AG08395 (cell line): ENCODE measurements at regions not wholly inside any gene's neighbourhood (a gene's known extent, or its start where the extent isn't known, plus 50 kb on each side); places are given as distances from the start of the nearest gene placed in this dataset.
A peak's percentile ranks its signal among the peaks of the same experiment; 100 is the strongest.

Experiments used
- DNase-seq: peaks from one replicate; pipeline ENCODE4 v3.0.0; 2012; ENCODE audit warnings: mixed read lengths, low spot score

DNA sequence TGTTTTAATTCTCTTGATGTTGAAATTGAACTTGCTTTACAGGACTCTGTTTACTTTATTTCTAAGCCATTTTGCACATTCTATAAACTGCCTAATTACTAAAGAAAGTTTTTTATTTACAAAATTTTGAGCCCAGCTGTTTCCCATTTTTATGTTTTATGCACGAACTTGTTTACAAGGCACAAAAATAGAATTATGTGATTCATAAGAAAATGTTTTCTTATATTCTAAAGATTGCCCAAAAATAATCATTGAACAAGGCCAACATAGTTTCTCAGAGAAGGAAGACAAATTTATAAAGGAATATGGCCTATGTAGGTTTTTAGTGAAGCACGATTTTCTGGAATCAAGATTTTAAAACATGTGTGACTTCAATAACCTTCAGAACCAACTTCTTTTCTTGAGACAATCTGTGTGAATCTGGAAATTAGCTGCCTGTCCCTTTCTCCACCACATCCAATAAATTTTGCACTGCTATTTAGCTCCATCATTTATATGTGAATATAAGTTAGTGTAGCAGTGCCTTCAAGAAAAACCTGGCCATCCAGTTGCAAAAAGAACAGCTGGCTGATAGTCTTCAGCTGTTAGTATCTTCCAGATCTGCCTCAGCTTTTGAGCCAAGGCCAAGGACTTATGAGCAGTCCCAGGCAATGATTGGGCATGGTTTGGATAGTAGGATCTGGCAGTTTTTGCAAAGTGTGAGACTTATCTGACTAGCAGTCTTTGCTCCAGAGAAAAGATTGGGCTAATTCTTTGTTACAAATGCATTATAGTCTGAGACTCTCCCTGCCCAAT lies 253.2 kb upstream of the COL3A1 start:
- no peak for DNase-seq

DNA sequence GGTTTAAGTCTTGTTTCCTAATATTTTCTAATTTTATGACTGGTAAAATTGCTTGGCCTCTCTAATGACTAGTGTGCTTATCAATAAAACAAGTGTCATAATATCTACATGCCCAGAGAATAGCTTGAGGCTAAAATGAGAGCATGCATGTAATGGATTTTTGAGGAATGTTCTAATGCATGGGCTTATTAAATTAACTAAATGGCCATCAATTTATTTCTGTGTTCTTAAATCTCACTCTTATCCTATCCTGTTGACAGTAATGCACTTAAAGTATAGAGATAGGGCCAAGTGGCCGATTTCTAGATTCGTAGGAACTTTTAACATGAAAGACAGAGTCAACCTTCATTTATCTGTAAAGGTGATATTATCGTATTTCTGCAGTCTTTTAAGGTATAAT lies 252.4 kb upstream of the COL3A1 start:
- no peak for DNase-seq

DNA sequence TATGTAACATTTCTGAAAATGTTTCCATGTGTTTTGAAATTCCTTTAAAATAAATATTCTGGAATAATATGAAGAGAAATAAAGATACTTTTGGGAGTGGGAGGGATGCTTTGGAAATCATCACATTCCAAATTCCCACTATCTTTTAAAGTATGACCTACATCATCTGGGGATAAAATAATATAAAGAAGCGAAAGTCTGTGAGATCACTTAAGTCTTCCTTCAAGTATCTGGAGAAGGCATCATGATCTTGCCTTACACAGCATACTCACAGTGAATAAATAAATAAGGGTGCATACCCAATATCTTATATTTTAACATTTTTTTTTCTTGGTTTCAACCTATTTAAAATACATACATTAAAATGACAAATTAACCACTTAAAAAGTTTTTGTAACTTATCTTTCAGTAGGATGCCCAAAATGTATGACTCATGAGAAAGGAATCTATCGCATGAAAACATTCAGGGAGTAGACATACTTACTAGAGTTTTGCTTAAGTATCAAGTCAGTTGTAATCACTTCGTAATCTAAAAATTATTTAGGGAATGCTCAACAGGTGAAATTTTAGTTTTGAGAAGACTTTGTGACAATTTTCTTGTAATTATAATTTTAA lies 248.3 kb upstream of the COL3A1 start:
- DNase-seq, result no peak

DNA sequence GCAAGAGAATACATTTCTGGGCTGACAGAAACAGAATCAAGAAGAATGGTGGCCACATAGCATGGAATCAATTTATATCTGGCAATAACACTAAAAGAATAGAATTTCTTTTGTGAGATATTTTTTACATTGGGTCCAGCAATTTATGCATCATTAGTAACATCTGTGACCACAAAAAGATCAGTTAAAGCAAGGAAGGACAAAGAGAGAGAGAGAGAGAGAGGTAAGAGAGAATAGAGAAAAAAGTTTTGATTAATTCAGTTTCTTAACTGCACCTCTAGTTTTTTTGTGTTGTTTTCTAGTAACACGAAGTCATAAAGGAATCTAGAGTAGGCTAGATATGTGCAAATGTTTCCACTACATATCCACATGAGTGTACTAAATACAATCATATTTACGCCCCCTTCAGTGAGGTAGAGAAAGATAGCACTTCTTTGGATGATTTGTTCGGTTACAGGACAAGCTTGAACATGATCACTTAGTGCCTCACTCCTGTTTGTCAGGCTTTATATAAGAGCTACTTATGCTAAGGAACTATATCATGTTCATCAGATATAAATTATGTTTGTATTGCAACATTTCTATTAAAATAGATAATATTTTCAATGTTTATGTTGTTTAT lies 247.4 kb upstream of the COL3A1 start:
- no peak for DNase-seq

DNA sequence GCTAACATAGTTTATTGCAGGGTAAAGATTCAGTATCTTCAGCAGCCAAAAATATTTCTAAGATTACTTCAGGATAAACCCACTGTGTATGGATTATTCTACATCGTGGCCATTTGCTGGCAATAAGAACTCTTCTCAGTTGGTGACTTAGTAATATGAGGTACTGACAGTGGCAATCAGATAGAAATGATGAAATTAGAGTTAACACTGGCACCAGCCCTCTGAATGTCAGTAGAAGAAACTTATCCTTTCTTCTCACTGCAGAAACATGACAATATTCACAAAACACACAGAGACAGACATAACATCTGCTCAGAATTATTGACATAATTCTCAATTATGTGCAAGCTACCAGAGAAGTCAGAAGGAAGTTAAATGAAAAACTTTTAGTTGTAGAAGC lies 246.3 kb upstream of the COL3A1 start:
- no peak for DNase-seq

DNA sequence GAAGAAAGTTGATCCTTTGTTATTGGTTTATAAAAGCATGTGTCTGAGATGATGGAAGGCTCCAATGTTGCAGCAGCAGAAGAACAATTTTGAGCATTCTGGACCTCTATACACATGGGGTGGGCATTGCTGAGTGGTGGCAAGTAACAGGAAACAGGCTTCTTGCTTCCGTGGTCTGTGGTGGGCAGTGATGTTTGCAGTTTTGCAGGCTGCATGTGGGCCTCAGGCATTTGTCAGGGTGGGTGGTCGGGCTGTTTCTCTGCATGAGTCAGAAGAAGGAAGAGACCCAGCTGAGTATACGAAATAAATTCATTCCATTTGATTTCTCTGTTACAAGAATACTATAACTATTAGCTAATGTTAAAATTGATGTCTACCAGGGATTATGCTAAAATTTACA lies 239.5 kb upstream of the COL3A1 start:
- DNase-seq, result no peak

DNA sequence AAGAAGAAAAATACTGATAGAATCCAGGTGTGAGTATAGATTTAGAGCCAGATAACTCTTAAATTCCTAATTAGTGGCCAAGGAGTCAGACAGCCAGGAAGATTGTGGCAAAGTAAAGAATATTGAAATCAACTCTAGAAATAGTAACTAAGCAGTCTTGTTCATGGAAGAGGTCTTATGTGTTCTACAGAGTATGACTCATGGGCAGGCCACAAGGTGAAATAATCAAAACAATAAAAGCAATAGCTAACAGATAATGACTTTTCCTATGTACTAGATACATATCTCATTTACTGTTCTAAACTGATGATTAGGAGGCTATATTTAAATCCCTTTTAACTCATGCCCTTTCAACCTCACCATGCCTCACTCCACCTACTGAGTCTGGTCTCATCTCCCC lies 227.4 kb upstream of the COL3A1 start:
- no peak for DNase-seq

DNA sequence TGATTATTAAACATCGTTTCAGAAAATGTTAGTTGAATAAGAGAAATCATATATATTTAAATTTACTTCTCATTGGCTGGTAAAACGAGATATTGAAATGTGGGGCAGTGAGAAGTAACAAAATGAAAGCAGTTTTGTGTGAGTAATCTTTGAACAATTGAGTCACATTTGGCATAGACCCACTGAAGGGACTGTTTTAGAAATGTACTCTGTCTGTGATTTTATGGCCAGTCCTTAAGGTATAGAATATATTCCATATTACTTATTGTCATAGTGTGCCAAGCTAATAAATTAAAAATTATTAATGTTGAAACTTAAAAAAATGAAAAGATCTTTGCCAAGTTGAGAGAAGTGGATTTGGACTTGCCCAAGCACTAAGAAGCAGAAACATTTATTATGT lies 222.4 kb upstream of the COL3A1 start:
- DNase-seq, result no peak

DNA sequence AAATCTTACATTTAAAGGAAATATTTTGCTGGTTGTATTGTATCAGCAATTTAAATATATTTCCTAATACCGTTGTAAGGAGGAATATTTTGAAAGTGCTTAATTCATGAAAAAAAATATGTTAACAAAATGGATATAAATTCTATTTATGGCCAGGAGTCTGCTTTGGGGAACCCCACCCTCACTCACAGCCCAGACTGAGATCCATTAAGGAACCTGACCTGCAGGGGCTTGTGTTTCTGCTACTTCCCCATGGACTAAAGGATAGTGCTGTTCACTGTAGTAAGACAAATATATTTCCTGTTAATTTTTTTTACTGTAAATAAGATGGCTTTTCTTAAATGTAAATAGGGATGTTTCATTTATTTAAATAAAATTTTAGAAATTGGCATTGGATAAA lies 221.9 kb upstream of the COL3A1 start:
- no peak for DNase-seq

DNA sequence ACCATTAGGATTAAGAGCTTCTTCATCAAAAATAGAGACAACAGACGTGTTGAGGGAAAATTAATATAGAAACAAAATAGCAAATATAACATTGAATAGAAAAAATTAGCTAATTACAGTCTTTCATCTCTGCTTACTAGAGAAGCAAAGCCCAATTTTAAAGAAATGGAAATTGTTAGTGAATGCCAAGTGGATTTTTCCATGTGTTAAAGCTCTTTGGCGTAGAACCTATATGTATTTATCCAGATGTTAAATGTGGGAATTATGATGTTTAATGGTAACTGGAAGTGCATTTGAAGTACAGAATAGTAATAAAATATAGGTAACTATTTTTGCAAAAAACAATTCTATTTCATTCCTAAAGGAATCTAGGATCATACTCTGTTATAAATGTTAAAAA lies 212.0 kb upstream of the COL3A1 start:
- no peak for DNase-seq

DNA sequence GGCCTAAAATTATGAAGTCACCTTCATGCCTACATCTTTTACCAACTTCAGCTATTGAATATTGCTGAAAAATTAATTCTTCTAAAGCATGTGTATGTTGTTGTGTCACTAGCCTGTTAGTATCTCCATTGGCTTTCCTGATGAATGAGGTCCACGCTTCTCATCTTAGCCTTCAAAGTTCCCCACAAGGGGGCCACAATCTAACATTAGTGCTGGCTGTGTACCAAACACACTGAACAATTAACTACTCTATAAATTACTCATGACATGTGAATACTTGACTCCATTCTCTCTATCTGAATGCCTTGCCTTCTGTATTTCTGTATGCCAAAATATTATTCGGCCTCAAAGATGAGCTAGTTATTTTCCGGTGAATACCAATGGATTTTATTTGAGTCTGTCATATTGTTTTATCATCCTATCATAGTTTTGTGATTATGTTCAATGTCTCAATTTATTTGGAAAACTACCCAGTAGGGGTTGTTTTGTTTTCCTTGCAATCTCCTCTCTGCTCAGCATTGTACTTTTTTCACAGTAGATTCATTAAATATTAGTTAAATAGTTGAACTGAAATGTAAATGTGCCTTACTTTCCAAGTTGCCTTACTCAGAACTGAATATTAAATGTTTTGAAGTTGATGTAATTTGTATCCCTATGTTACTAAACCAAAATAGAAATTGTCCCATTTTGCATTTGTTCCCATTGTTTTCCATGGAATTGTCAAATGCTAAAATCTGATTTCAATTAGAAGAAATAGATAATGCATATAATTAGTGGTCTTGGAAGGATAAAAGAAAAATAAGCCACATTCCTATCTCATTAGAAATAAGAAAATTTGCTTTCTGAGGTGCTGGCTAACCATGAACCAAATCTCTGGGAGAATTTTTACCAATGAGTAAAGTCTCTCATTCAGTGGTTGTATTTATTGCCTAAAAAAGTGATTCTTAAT lies 208.4 kb upstream of the COL3A1 start:
- peak; percentile 14 for DNase-seq

DNA sequence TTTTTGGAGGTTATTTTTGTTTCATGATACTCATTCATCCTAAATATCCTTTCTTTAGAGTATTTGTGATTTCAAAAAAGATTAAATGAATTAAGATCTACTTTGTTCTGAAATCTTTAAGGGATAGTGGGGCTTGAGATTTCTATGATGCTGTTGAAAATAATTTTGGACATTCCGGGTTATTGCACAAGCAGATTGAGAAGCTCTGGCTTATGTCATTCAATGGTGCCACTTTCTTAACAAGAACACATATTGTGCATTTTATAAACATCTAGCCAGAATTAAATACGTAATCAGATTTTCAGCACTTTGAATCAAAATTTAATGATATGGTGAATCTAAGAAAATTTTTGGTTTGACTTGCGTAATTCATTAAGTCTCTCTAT lies 207.7 kb upstream of the COL3A1 start:
- no peak for DNase-seq

DNA sequence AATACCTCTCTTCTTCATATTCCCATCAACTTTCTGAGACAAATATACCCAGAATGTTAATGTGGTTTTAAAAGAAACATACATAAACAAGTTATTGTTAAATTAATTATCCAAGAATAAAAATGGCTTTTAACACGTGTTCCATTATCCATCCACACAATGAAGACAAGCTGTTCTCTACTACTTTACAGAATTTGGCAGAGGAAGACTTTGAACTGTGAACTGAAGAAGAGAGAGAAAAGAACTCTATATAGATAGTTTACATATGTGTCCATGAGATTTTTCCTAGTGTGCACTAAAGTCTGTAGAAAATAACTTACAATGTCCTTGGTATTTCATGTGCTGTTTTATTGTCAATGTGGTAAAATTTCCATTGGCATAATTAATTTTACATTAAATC lies 207.0 kb upstream of the COL3A1 start:
- DNase-seq, result no peak

DNA sequence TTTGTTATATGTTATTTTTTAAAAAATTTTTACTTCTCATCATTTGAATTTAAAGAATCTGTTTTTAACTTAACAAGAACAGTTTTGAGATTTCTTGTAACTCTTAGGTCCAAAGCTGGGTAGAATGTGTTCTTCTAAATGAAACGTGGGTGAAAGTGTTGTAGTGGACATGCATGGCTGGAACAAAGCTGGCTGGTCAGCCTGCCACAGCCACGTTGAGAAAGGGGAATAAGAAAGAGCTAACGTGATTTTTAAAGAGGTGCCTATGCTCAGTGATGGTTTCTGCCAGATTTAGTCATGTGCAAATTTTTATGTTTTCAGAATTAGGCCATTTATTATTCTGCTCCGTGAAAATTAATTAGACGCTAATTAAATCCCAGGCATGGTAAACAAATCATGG lies 203.9 kb upstream of the COL3A1 start:
- no peak for DNase-seq

DNA sequence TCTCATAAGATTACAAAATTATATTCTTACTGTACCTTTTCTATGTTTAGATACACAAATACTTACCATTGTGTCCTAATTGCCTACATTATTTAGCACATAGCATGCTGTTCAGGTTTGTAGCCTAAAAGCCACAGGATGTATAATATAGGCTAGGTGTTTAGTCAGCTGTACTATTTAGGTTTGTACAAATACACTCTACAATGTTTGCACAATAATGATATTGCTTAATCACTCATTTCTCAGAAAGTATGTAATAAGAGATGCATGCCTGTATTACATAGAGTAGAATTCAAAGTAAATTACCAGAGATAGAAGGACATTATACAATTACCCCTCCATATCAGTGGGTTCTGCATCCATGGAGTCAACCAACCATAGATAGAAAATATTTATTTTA lies 201.1 kb upstream of the COL3A1 start:
- no peak for DNase-seq

DNA sequence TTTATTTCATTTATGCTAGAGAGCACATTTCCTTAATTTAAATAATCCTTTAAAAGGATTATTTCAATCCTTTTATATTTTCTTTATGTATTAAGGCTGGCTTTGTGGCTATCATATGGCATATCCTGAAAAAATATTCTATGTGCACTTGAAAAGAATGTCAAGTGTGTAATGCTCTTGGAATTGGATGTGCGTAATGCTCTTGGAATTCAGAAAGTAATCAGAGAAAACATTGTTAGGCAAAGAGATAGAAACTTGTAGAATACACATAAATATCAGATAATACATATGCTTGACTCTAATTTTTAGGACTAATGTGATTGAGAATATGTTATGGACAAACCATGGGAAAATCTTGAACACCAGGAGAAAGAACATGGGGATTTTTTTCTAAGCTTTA lies 197.5 kb upstream of the COL3A1 start:
- DNase-seq, result peak; percentile 37

DNA sequence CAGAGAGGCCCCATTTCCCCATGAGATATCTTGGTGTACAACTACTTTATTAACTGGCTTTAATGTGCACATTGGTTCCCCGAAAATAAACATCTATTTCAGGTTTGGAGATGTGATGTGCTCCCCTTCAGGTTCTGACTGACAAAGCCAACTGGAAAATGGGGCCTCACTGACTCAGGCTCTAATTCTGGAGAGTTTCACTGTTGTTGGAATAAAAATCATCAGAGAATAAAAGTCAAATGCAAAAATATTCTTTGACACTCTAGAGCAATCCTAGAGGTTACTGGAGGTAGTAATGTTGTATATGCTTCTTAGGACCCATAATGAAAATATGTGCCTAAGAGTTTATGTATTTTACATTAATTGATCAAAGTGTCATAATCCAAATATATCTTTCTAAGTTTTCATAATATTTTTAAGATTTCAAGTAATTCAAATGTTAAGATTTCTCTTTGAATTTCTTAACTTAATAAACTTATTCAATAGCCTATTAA lies 189.9 kb upstream of the COL3A1 start:
- no peak for DNase-seq

DNA sequence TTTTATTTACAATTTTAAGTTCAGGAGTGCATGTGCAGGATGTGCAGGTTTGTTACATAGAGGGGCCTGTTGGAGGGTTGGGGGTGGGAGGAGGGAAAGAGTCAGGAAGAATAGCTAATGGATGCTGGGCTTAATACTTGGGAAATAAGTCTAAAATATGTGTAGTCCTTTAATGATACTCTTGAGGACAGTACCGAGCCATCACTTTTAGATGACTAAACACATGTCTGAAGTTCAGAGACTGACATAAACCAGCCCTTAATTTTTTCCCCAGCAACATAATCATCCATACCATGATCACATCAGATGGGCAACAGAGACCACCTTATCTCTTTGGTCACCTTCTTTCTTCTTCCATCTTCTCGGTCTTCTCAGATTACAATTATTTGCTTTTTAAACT lies 189.1 kb upstream of the COL3A1 start:
- DNase-seq, result no peak

DNA sequence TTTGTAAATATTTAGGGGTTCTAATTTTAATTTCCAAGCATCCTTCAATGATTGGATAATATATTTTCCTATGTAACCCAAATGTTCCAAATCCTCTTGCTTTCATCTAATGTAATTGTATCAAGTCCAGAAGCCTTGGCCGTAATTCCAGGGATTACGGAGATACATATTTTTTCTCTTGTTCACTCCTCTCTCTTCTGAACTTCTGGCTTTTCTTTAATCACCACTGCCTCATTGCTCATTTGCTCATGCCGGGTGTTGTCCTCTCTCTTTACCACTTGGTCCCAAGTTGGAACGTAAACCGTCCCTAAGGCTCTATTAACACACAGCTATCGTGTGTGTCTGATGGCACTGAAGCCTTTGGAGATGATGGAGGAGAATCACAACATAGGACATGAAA lies 188.7 kb upstream of the COL3A1 start:
- DNase-seq, result peak; percentile 21

DNA sequence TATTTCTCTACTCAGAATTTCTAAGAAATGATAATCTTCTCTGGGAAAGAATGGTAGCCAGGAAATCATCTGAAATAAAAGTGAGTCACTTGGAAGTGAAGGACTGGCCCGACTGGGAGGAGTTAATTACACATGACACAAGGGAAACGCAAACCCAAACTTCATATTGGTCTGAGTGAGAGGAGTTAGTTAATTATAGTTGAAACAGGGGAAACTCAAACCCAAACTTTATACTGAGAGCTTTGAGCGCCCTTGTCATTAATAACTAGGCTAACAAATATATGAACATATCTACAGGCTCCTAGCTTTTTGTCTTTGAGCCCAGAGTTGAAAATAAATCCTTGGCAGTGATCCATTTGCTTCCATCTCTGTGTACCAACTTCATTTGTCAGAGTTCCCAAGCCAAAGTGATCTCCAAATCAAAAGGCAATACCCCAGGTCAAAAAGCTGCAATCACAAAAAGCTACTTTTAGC lies 187.8 kb upstream of the COL3A1 start:
- DNase-seq, result peak; percentile 68

DNA sequence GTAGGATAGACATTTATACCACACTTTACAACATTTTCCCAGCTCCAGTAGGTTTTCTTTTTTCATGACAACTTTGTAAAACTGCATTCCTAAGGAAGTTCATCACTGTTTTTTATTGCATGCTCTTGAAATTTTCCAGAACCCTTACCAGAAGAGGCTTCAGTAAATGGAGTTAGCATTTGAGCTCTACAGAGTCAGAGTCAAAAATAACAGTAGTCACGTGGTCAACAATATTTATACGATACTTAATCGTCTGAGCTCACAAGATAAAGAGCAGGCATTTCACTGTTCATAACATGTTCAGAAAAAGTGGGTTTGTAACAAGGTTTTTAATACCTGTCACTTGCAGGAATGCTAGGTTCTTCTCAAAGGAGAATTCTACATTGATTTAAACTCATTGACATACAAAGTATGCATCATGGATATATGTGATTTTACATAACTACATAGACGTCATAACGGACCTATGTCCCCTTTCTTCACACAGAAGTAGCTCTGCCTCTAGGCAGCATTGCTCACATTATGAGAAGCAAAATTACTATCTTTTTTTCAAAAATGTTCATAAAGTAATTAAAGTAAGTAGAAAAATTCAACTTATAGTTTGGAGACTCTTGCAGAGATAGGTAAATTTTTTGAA lies 187.0 kb upstream of the COL3A1 start:
- peak; percentile 45 for DNase-seq
